ENCODE measurements at regions not wholly inside any gene's neighbourhood (a gene's known extent, or its start where the extent isn't known, plus 50 kb on each side); places are given as distances from the start of the nearest gene placed in this dataset.

DNA sequence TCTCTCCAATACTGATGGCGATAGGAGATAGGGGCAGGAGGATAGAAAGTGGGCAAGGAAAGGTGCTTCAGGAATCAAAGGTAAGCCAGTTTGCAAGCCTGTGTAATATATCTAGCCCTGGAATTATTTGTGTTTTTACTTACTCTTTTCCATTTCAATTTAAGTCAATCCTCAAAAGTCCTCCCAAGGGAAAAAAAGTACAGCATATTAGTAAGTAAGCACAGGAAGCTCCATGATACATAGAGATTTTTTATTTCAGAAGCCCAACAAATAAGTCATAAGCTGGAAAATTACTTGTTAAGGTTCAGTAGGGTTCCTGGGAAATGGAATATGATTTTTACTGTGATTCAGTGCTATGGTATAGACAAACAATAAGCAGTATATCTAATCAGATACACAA is 337.7 kb upstream of the DUSP10 start:
- H3K18ac ChIP-seq (ENCODE audit: low read depth in 1 of 2, low read length in 2 of 2) = no peak overlapping the region
- H3K23ac ChIP-seq (ENCODE audit: low read length in 2 of 2) = no peak overlapping the region
- no peak overlapping the region for H2BK5ac ChIP-seq (ENCODE audit: low read depth, low read length, poor library complexity, severe bottlenecking)
- H2BK15ac ChIP-seq (ENCODE audit: low read depth, poor library complexity, severe bottlenecking) = no peak overlapping the region
- H4K91ac ChIP-seq (ENCODE audit: low read length) = no peak overlapping the region
- no peak overlapping the region for H2AK5ac ChIP-seq (ENCODE audit: low read length, severe bottlenecking)
- DNase-seq = no peak
- no peak overlapping the region for H3K4me2 ChIP-seq (ENCODE audit: low read length, poor library complexity, severe bottlenecking)
- no peak overlapping the region for H2BK120ac ChIP-seq (ENCODE audit: low read depth, low read length)
- H3K79me1 ChIP-seq (replicated peaks; ENCODE audit: low read length, poor library complexity, severe bottlenecking) = no peaks in the 10 kb centered on the region
- no peak overlapping the region for H3K27ac ChIP-seq (ENCODE audit: low read length, poor library complexity, severe bottlenecking)
- H2BK12ac ChIP-seq (ENCODE audit: low read length in 2 of 2) = no peak overlapping the region
- H3K9ac ChIP-seq (ENCODE audit: low read length) = peak overlapping the region; percentile 57
- H3K4ac ChIP-seq (ENCODE audit: low read depth in 1 of 2, low read length in 2 of 2) = no peak overlapping the region
- peaks cover 30% of the 10 kb centered on the region for H3K9me3 ChIP-seq (ENCODE audit: control insufficient read depth, low read length)
- H3K4me1 ChIP-seq (ENCODE audit: control insufficient read depth, insufficient read depth, low read depth, low read length) = no peaks in the 10 kb centered on the region
- no peak overlapping the region for H3K14ac ChIP-seq (ENCODE audit: low read length in 2 of 2)
- H3K27me3 ChIP-seq (ENCODE audit: control insufficient read depth in 1 of 2, insufficient read depth in 1 of 2, low read length in 2 of 2) = no peaks in the 10 kb centered on the region
- H3K36me3 ChIP-seq (ENCODE audit: control insufficient read depth in 1 of 2, insufficient read depth in 2 of 2, low read depth in 1 of 2, low read length in 2 of 2) = no peaks in the 10 kb centered on the region
- no CpG with 5 or more reads among the region's 1 CpG for WGBS
- no peak overlapping the region for H3K4me3 ChIP-seq (ENCODE audit: insufficient read depth in 1 of 2, low read depth in 1 of 2, low read length in 2 of 2)
- H2AFZ ChIP-seq (ENCODE audit: low read depth, low read length) = no peak overlapping the region
- H4K8ac ChIP-seq (ENCODE audit: low read length) = no peak overlapping the region

DNA sequence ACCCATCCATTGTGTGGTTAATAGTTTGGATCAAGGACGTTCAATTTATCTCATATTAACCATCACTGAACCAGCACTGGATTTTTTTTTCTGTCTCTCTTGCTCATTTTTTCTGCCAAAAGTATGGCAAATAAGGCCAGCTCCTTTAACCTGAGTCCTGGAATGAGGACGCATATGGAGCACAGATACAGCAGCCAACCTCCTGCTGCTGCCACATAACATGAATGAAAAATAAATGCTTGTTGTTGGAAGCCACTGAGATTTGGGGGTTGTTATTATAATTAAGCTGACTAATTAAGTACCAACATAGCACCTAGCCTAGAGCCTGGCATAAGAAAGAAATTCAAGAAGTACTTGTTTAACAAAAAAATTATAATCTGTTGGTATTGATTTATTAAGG is 335.3 kb upstream of the DUSP10 start:
- Histone ChIP-seq H3K4me2 (ENCODE audit: low read length, poor library complexity, severe bottlenecking) (no peak overlapping the region), H3K4me3 (ENCODE audit: insufficient read depth in 1 of 2, low read depth in 1 of 2, low read length in 2 of 2) (no peak overlapping the region), H3K36me3 (ENCODE audit: control insufficient read depth in 1 of 2, insufficient read depth in 2 of 2, low read depth in 1 of 2, low read length in 2 of 2) (no peaks in the 10 kb centered on the region), H2BK15ac (ENCODE audit: low read depth, poor library complexity, severe bottlenecking) (no peak overlapping the region), H3K23ac (ENCODE audit: low read length in 2 of 2) (no peak overlapping the region), H4K8ac (ENCODE audit: low read length) (no peak overlapping the region), H3K79me1 (replicated peaks; ENCODE audit: low read length, poor library complexity, severe bottlenecking) (no peaks in the 10 kb centered on the region), H3K14ac (ENCODE audit: low read length in 2 of 2) (no peak overlapping the region), H2AK5ac (ENCODE audit: low read length, severe bottlenecking) (no peak overlapping the region), H2BK120ac (ENCODE audit: low read depth, low read length) (no peak overlapping the region), H3K9ac (ENCODE audit: low read length) (no peak overlapping the region), H3K4me1 (ENCODE audit: control insufficient read depth, insufficient read depth, low read depth, low read length) (no peaks in the 10 kb centered on the region), H3K27ac (ENCODE audit: low read length, poor library complexity, severe bottlenecking) (no peak overlapping the region), H3K27me3 (ENCODE audit: control insufficient read depth in 1 of 2, insufficient read depth in 1 of 2, low read length in 2 of 2) (no peaks in the 10 kb centered on the region), H2BK5ac (ENCODE audit: low read depth, low read length, poor library complexity, severe bottlenecking) (no peak overlapping the region), H4K91ac (ENCODE audit: low read length) (no peak overlapping the region), H2AFZ (ENCODE audit: low read depth, low read length) (no peak overlapping the region), H3K4ac (ENCODE audit: low read depth in 1 of 2, low read length in 2 of 2) (no peak overlapping the region), H2BK12ac (ENCODE audit: low read length in 2 of 2) (no peak overlapping the region), H3K18ac (ENCODE audit: low read depth in 1 of 2, low read length in 2 of 2) (no peak overlapping the region), H3K9me3 (ENCODE audit: control insufficient read depth, low read length) (peaks cover 11% of the 10 kb centered on the region)
- no peak for DNase-seq
- WGBS = 95% methylated on average over 2 of the region's 2 CpGs

DNA sequence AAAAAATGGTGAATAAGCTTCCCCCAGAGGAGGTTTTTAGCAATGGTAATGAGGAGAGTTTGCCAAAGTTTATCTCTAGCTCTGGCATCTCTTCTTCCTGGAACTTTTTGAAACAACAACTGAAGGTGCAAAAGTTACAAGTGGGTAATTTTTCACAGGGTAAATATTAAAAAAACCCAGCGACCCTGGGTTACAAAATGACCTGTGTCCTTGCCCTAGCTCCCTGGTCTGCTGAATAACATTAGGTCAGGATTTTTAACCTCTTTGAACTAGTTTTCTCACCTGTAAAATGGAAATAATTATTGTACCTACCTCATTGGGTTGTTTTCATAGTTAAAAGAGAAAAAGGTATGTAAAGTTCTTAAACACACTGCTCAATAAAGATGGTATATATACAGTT is 332.4 kb upstream of the DUSP10 start:
- Histone ChIP-seq H2AK5ac (ENCODE audit: low read length, severe bottlenecking) (no peak overlapping the region), H2BK120ac (ENCODE audit: low read depth, low read length) (no peak overlapping the region), H3K4me2 (ENCODE audit: low read length, poor library complexity, severe bottlenecking) (no peak overlapping the region), H4K8ac (ENCODE audit: low read length) (no peak overlapping the region), H3K4me3 (ENCODE audit: insufficient read depth in 1 of 2, low read depth in 1 of 2, low read length in 2 of 2) (no peak overlapping the region), H2BK15ac (ENCODE audit: low read depth, poor library complexity, severe bottlenecking) (no peak overlapping the region), H3K4me1 (ENCODE audit: control insufficient read depth, insufficient read depth, low read depth, low read length) (no peaks in the 10 kb centered on the region), H3K36me3 (ENCODE audit: control insufficient read depth in 1 of 2, insufficient read depth in 2 of 2, low read depth in 1 of 2, low read length in 2 of 2) (no peaks in the 10 kb centered on the region), H3K23ac (ENCODE audit: low read length in 2 of 2) (no peak overlapping the region), H3K9me3 (ENCODE audit: control insufficient read depth, low read length) (no peaks in the 10 kb centered on the region), H4K91ac (ENCODE audit: low read length) (no peak overlapping the region), H3K4ac (ENCODE audit: low read depth in 1 of 2, low read length in 2 of 2) (no peak overlapping the region), H3K14ac (ENCODE audit: low read length in 2 of 2) (no peak overlapping the region), H2BK12ac (ENCODE audit: low read length in 2 of 2) (no peak overlapping the region), H2BK5ac (ENCODE audit: low read depth, low read length, poor library complexity, severe bottlenecking) (no peak overlapping the region), H2AFZ (ENCODE audit: low read depth, low read length) (no peak overlapping the region), H3K27ac (ENCODE audit: low read length, poor library complexity, severe bottlenecking) (no peak overlapping the region), H3K9ac (ENCODE audit: low read length) (no peak overlapping the region), H3K79me1 (replicated peaks; ENCODE audit: low read length, poor library complexity, severe bottlenecking) (no peaks in the 10 kb centered on the region), H3K18ac (ENCODE audit: low read depth in 1 of 2, low read length in 2 of 2) (peak overlapping the region in 1 of 2 experiments; percentile 59), H3K27me3 (ENCODE audit: control insufficient read depth in 1 of 2, insufficient read depth in 1 of 2, low read length in 2 of 2) (no peaks in the 10 kb centered on the region)
- DNase-seq = no peak
- no CpG with 5 or more reads among the region's 1 CpG for WGBS

DNA sequence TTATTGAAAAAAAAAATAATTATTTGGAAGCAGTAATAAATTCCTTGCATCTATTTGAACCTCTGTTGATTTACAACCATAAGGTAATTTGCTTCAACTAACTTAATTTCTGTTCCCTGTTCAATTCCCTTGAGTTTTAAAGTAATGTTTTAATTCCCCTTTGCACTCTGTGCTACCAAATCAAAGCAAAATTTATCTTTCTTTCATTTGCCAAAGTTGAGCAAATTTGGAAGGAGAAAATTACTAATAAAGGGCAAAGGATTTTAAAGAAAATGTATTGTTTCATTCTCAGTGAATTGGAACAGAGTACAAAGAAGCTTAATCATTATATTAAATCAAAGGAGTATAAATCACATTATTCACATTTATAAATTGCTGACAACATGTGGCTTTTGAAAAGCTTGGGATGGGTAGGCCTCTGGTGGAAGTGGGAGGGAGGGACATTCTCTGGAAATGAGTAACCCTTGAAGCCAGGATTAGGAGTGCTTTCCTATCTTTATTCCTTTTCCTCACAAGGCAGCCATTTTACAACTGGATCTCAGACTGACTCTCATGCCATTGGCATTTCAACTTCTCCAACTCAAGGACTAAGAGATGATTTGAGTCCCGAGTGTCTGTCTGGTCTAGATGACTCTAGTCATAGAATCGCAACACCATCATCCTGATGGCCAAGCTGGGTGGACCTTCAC is 331.6 kb upstream of the DUSP10 start:
- no peak overlapping the region for H2BK12ac ChIP-seq (ENCODE audit: low read length in 2 of 2)
- no peak overlapping the region for H2BK120ac ChIP-seq (ENCODE audit: low read depth, low read length)
- H3K18ac ChIP-seq (ENCODE audit: low read depth in 1 of 2, low read length in 2 of 2) = peak overlapping the region in 1 of 2 experiments; percentile 34

More for the DNA sequence above, 331.6 kb upstream of the DUSP10 start:
- Histone ChIP-seq H3K14ac (ENCODE audit: low read length in 2 of 2) (no peak overlapping the region), H3K9ac (ENCODE audit: low read length) (peak overlapping the region; percentile 40), H4K91ac (ENCODE audit: low read length) (no peak overlapping the region), H3K9me3 (ENCODE audit: control insufficient read depth, low read length) (no peaks in the 10 kb centered on the region), H3K4me3 (ENCODE audit: insufficient read depth in 1 of 2, low read depth in 1 of 2, low read length in 2 of 2) (no peak overlapping the region), H3K4ac (ENCODE audit: low read depth in 1 of 2, low read length in 2 of 2) (peak overlapping the region in 1 of 2 experiments; percentile 43), H2BK5ac (ENCODE audit: low read depth, low read length, poor library complexity, severe bottlenecking) (no peak overlapping the region), H4K8ac (ENCODE audit: low read length) (peak overlapping the region; percentile 81), H3K4me2 (ENCODE audit: low read length, poor library complexity, severe bottlenecking) (no peak overlapping the region), H2BK15ac (ENCODE audit: low read depth, poor library complexity, severe bottlenecking) (no peak overlapping the region), H3K27ac (ENCODE audit: low read length, poor library complexity, severe bottlenecking) (no peak overlapping the region), H3K4me1 (ENCODE audit: control insufficient read depth, insufficient read depth, low read depth, low read length) (peaks cover 1% of the 10 kb centered on the region), H3K27me3 (ENCODE audit: control insufficient read depth in 1 of 2, insufficient read depth in 1 of 2, low read length in 2 of 2) (no peaks in the 10 kb centered on the region), H3K79me1 (replicated peaks; ENCODE audit: low read length, poor library complexity, severe bottlenecking) (no peaks in the 10 kb centered on the region), H3K36me3 (ENCODE audit: control insufficient read depth in 1 of 2, insufficient read depth in 2 of 2, low read depth in 1 of 2, low read length in 2 of 2) (no peaks in the 10 kb centered on the region), H3K23ac (ENCODE audit: low read length in 2 of 2) (no peak overlapping the region), H2AK5ac (ENCODE audit: low read length, severe bottlenecking) (no peak overlapping the region), H2AFZ (ENCODE audit: low read depth, low read length) (no peak overlapping the region)
- peak; percentile 80 for DNase-seq
- WGBS = 83% methylated on average over 1 of the region's 2 CpGs

Measured in mesenchymal stem cell (in vitro differentiated cells and primary cell).